ENCODE measurements at regions not wholly inside any gene's neighbourhood (a gene's known extent, or its start where the extent isn't known, plus 50 kb on each side); places are given as distances from the start of the nearest gene placed in this dataset.

DNA sequence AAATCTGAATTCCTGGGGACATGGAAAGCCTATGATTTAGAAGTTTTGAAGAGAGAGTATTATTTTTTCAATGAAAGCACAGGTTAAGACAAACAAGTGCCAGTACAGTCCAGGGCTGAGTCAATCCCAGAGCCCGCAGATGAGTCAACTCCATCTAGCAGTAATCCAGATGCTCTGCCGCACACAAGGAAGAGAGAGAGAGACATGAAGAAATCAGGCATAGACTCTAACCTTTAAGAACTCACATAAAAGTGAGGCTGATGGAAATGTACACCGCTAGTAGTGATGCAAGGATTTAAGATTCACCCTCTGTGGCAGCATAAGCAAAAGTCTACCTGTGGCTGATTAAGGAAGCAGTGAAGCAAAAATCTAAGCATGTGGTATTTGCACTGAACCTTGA lies 651.5 kb downstream of the TNS3 start:
- H3K4me3 Mint-ChIP-seq, result no peak overlapping the region
- Histone ChIP-seq H3K4me2 (no peak overlapping the region), H3K27ac (no peak overlapping the region), H3K4me3 (no peak overlapping the region), H3K27me3 (no peaks in the 10 kb centered on the region), H3K9ac (no peak overlapping the region), H2AFZ (replicated peaks) (no peak overlapping the region), H3F3A (ENCODE audit: low read depth) (no peaks in the 10 kb centered on the region), H3K79me2 (ENCODE audit: low read depth) (no peaks in the 10 kb centered on the region), H3K4me1 (no peaks in the 10 kb centered on the region), H3K36me3 (no peaks in the 10 kb centered on the region), H3K9me3 (ENCODE audit: low read depth) (no peaks in the 10 kb centered on the region), H4K20me1 (ENCODE audit: low read depth) (no peaks in the 10 kb centered on the region)
- no peak overlapping the region for H3K27ac Mint-ChIP-seq
- H3K4me1 Mint-ChIP-seq, result peaks cover 7% of the 10 kb centered on the region
- H3K9me3 Mint-ChIP-seq, result peaks cover 4% of the 10 kb centered on the region
- H3K36me3 Mint-ChIP-seq, result no peaks in the 10 kb centered on the region
- no peak for DNase-seq (ENCODE audit: low spot score)
- TF ChIP-seq CTCF (IDR thresholded peaks at IDR 0.05) (no peak), EZH2 (IDR thresholded peaks at IDR 0.05) (no peak), EZH2phosphoT487 (IDR thresholded peaks at IDR 0.05) (no peak)
- H3K27me3 Mint-ChIP-seq (ENCODE audit: insufficient read depth, low read depth), result no peaks in the 10 kb centered on the region

- no peaks in the 10 kb centered on the region for H3K27me3 ChIP-seq
- no peaks in the 10 kb centered on the region for H4K20me1 ChIP-seq (ENCODE audit: low read depth)
- no peak overlapping the region for H3K27ac Mint-ChIP-seq
- no peaks in the 10 kb centered on the region for H3K27me3 Mint-ChIP-seq (ENCODE audit: insufficient read depth, low read depth)
- no peaks in the 10 kb centered on the region for H3K36me3 ChIP-seq
- H3K9me3 ChIP-seq (ENCODE audit: low read depth), result no peaks in the 10 kb centered on the region
- no peak for DNase-seq (ENCODE audit: low spot score)
- TF ChIP-seq EZH2phosphoT487 (IDR thresholded peaks at IDR 0.05) (no peak), EZH2 (IDR thresholded peaks at IDR 0.05) (no peak), CTCF (IDR thresholded peaks at IDR 0.05) (no peak)
- peaks cover 7% of the 10 kb centered on the region for H3K4me1 Mint-ChIP-seq
- no peak overlapping the region for H3K4me3 Mint-ChIP-seq
- no peak overlapping the region for H3K27ac ChIP-seq
- H3F3A ChIP-seq (ENCODE audit: low read depth), result no peaks in the 10 kb centered on the region
- no peak overlapping the region for H3K4me2 ChIP-seq
- no peak overlapping the region for H2AFZ ChIP-seq (replicated peaks)
- H3K9ac ChIP-seq, result no peak overlapping the region
- H3K79me2 ChIP-seq (ENCODE audit: low read depth), result no peaks in the 10 kb centered on the region
- H3K4me1 ChIP-seq, result no peaks in the 10 kb centered on the region
- H3K4me3 ChIP-seq, result no peak overlapping the region
- peaks cover 10% of the 10 kb centered on the region for H3K9me3 Mint-ChIP-seq
- H3K36me3 Mint-ChIP-seq, result no peaks in the 10 kb centered on the region
Measured at GRCh38 chr7:46929359-46929758, 652.6 kb downstream of the TNS3 start.

DNA sequence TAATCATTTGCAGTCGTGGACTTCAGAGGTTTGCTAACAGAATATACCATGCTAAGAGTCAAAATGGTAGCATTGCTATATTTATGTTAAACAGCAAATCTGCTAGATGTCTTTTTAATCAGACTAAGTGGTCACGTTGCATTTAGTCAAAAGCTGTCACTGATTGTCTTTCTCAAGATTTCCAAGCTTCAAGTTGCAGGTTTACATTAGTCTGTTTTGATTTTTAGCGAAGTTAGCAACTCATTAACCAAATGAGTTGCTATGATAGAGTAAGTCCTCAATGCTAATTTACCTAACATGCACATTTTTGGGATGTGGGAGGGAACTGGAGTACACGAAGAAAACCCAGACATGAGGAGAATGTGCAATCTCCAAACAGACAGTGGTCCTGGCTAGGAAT lies 653.2 kb downstream of the TNS3 start:
- Histone ChIP-seq H4K20me1 (ENCODE audit: low read depth) (no peaks in the 10 kb centered on the region), H2AFZ (replicated peaks) (no peak overlapping the region), H3K27me3 (no peaks in the 10 kb centered on the region), H3K4me2 (no peak overlapping the region), H3K9ac (no peak overlapping the region), H3K9me3 (ENCODE audit: low read depth) (no peaks in the 10 kb centered on the region), H3K4me3 (no peak overlapping the region), H3K4me1 (no peaks in the 10 kb centered on the region), H3K79me2 (ENCODE audit: low read depth) (no peaks in the 10 kb centered on the region), H3K27ac (no peak overlapping the region), H3F3A (ENCODE audit: low read depth) (no peaks in the 10 kb centered on the region), H3K36me3 (no peaks in the 10 kb centered on the region)
- Mint-ChIP-seq H3K36me3 (no peaks in the 10 kb centered on the region), H3K4me3 (no peak overlapping the region), H3K4me1 (peaks cover 7% of the 10 kb centered on the region), H3K27me3 (ENCODE audit: insufficient read depth, low read depth) (no peaks in the 10 kb centered on the region), H3K9me3 (peaks cover 10% of the 10 kb centered on the region), H3K27ac (no peak overlapping the region)
- no peak for DNase-seq (ENCODE audit: low spot score)
- TF ChIP-seq CTCF (IDR thresholded peaks at IDR 0.05) (no peak), EZH2 (IDR thresholded peaks at IDR 0.05) (no peak), EZH2phosphoT487 (IDR thresholded peaks at IDR 0.05) (no peak)
